Upper lobe of left lung (tissue), 6 donors: ENCODE measurements at regions not wholly inside any gene's neighbourhood (a gene's known extent, or its start where the extent isn't known, plus 50 kb on each side); places are given as distances from the start of the nearest gene placed in this dataset.

Experiments
- ATAC-seq, 2 donors: fragments of 200-7000 bp; cut with Tn5 transposase; one replicate each; pipeline ENCODE4 v1.9.1; 2022; ENCODE audit warnings: mild to moderate bottlenecking in 2 of 2, moderate library complexity in 2 of 2; ENCODE audit not compliant: low FRiP score in 2 of 2
- DNase-seq, 2 donors: peaks; one replicate each; pipeline ENCODE4 v3.0.0-alpha.2; 2019 to 2020
- H3K27ac ChIP-seq, 4 donors: fragments of 200-600 bp; sonication (generic); one replicate each; pipeline ENCODE4 v1.5.1; 2016 to 2019
- H3K27me3 ChIP-seq, 4 donors: fragments of 200-600 bp; sonication (generic); one replicate each; pipeline ENCODE4 v1.5.1; 2017 to 2019
- H3K36me3 ChIP-seq, 4 donors: fragments of 200-600 bp; sonication (generic); one replicate each; pipeline ENCODE4 v1.5.1; 2016 to 2019
- H3K4me1 ChIP-seq, 4 donors: fragments of 200-600 bp; sonication (generic); one replicate each; pipeline ENCODE4 v1.5.1; 2018 to 2019
- H3K4me3 ChIP-seq, 4 donors: fragments of 200-600 bp; sonication (generic); one replicate each; pipeline ENCODE4 v1.5.1; 2017 to 2019; ENCODE audit warnings: mild to moderate bottlenecking in 2 of 4, moderate library complexity in 1 of 4
- H3K9me3 ChIP-seq, 4 donors: fragments of 200-600 bp; sonication (generic); one replicate each; pipeline ENCODE4 v1.5.1; 2018 to 2019
- EP300 ChIP-seq, 4 donors: sonication (generic); formaldehyde crosslinking; IDR thresholded peaks; one replicate each; pipeline ENCODE4 v1.5.1; 2017; ENCODE audit warnings: antibody characterized with exemption in 4 of 4, control low read depth in 2 of 4
- POLR2A ChIP-seq, 4 donors: fragments of 450-650 bp; IDR thresholded peaks; one replicate each; pipeline ENCODE4 v1.5.1; 2016 to 2017; ENCODE audit warnings: antibody characterized with exemption in 4 of 4, mild to moderate bottlenecking in 2 of 4
- POLR2AphosphoS5 ChIP-seq, 2 donors: sonication (generic); formaldehyde crosslinking; IDR thresholded peaks; one replicate each; pipeline ENCODE4 v1.5.1; 2017; ENCODE audit warnings: antibody characterized with exemption in 2 of 2
- WGBS, 2 donors: methylation state at CpG; one replicate each; pipeline ENCODE4 v1.1.5; 2017 to 2018; 5-methylcytosine and 5-hydroxymethylcytosine counted together
- TF ChIP-seq, protein P1 (sequence below), 6 experiments: fragments of 450-650 bp in 4 of 6; fragments of 200-600 bp in 2 of 6; sonication (generic) in 2 of 6; IDR thresholded peaks; one replicate each; pipeline ENCODE4 v1.5.1; 2016 to 2019; ENCODE audit warnings: antibody characterized with exemption in 6 of 6
- donor health status: DM: no; HTN: no; CAD: no; lungs with moderate emphysema.
- donor health status: DM: no; HTN: yes; CAD: no; lungs with severe emphysema.

DNA sequence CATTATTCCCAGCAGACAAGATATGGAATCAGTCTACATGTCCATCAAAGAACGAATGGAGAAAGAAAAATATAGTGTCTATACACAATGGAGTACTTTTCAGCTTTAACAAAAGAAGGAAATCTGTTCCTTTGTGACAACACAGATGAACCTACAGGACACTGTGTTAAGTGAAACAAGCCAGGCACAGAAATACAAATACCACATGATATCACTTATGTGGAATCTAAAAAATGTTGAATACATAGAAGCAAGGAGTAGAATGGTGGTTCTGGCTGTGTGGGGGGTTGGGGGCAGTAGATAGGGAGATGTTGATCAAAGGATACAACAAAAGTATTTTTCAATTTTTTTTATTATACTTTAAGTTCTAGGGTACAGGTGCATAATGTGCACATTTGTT is 347.7 kb upstream of the MAP2 start:
- H3K4me3 ChIP-seq, result no peak overlapping the region
- ATAC-seq, result no peak
- WGBS, 2 donors, result 66 to 67% methylated on average over 1 of the region's 1 CpG
- H3K27me3 ChIP-seq, result no peaks in the 10 kb centered on the region
- no peaks in the 10 kb centered on the region for H3K36me3 ChIP-seq
- H3K9me3 ChIP-seq, result no peaks in the 10 kb centered on the region
- H3K4me1 ChIP-seq, result no peaks in the 10 kb centered on the region
- TF ChIP-seq POLR2A (IDR thresholded peaks at IDR 0.05) (no peak), POLR2AphosphoS5 (IDR thresholded peaks at IDR 0.05) (no peak), EP300 (IDR thresholded peaks at IDR 0.05) (no peak)
- TF ChIP-seq, protein P1, sequence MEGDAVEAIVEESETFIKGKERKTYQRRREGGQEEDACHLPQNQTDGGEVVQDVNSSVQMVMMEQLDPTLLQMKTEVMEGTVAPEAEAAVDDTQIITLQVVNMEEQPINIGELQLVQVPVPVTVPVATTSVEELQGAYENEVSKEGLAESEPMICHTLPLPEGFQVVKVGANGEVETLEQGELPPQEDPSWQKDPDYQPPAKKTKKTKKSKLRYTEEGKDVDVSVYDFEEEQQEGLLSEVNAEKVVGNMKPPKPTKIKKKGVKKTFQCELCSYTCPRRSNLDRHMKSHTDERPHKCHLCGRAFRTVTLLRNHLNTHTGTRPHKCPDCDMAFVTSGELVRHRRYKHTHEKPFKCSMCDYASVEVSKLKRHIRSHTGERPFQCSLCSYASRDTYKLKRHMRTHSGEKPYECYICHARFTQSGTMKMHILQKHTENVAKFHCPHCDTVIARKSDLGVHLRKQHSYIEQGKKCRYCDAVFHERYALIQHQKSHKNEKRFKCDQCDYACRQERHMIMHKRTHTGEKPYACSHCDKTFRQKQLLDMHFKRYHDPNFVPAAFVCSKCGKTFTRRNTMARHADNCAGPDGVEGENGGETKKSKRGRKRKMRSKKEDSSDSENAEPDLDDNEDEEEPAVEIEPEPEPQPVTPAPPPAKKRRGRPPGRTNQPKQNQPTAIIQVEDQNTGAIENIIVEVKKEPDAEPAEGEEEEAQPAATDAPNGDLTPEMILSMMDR (IDR thresholded peaks at IDR 0.05), result no peak
- DNase-seq, result no peak
- H3K27ac ChIP-seq, result no peak overlapping the region

DNA sequence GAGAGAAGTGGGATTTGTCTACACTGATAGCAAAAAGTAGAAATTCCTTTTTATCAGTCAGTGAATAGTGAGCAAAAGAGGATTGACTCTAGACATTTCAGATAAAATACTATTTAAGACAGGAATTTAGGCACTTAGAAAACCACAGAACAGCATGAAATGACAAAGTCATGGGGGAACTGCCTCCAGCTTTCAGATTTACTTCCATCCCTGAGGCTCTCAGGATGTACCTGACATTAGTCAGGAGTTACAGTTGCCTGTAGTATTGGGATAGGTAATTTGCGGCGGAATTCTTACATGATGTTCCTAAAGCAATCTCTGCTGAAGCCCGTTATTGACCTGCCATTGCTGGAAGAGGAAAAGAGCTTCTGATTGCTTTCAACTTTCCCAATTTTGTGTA is 337.1 kb upstream of the MAP2 start:
- H3K27me3 ChIP-seq, result no peaks in the 10 kb centered on the region
- TF ChIP-seq EP300 (IDR thresholded peaks at IDR 0.05) (no peak), POLR2A (IDR thresholded peaks at IDR 0.05) (no peak), POLR2AphosphoS5 (IDR thresholded peaks at IDR 0.05) (no peak)
- TF ChIP-seq, protein P1 (IDR thresholded peaks at IDR 0.05), result no peak
- DNase-seq (no peak), ATAC-seq (no peak)
- no peaks in the 10 kb centered on the region for H3K36me3 ChIP-seq
- no peaks in the 10 kb centered on the region for H3K9me3 ChIP-seq
- 87 to 90% methylated on average over 3 of the region's 3 CpGs for WGBS, 2 donors
- no peak overlapping the region for H3K4me3 ChIP-seq
- no peaks in the 10 kb centered on the region for H3K4me1 ChIP-seq
- H3K27ac ChIP-seq, result no peak overlapping the region

DNA sequence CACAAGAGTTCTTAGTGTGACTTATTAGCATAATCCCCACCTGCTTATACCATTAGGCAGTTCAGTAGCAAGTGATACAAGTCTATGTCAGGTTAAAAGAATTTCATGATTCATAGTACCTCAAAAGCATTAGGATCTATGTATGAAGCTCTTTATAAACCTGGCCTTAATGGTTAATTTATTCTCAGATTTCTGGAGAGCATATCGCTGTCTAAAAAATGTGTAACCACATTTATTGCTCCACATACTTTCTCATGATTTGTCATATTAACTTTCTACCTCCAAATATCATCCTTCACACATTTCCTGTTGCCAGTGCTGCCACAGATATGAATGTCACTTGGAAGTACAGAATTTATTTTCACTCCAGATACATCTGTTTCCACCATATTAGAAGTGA is 332.8 kb upstream of the MAP2 start:
- TF ChIP-seq, protein P1 (IDR thresholded peaks at IDR 0.05), result no peak
- no peak for TF ChIP-seq EP300 (IDR thresholded peaks at IDR 0.05)
- TF ChIP-seq POLR2AphosphoS5 (IDR thresholded peaks at IDR 0.05), result no peak
- no peak for TF ChIP-seq POLR2A (IDR thresholded peaks at IDR 0.05)
- 44 to 69% methylated on average over 1 of the region's 1 CpG for WGBS, 2 donors
- ATAC-seq (no peak), DNase-seq (no peak)
- Histone ChIP-seq H3K27me3 (no peaks in the 10 kb centered on the region), H3K4me3 (no peak overlapping the region), H3K27ac (no peak overlapping the region), H3K36me3 (no peaks in the 10 kb centered on the region), H3K4me1 (no peaks in the 10 kb centered on the region), H3K9me3 (no peaks in the 10 kb centered on the region)

DNA sequence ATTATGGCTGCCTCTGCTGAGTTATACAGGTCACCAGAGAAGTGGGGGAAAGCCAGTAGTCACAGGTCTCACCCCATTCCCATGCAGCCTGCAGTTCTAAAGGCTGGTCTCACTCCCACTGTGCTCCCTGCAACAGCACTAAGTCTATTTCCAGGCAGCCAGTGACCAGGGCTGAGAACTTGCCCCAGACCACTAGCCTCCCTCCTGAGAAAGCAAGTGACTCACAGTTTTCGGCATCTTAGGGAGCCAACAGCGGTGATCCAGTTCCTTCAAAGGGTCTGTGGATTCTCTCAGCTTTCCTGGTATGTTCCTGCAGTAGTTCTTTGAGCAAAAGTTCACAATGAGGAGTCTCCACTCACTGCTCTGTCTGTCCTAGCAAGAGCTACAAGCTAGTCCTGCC is 329.6 kb upstream of the MAP2 start:
- DNase-seq (no peak), ATAC-seq (no peak)
- 95 to 96% methylated on average over 2 of the region's 2 CpGs for WGBS, 2 donors
- no peak overlapping the region for H3K27ac ChIP-seq
- H3K4me1 ChIP-seq, result no peaks in the 10 kb centered on the region
- no peaks in the 10 kb centered on the region for H3K36me3 ChIP-seq
- H3K27me3 ChIP-seq, result no peaks in the 10 kb centered on the region
- H3K9me3 ChIP-seq, result no peaks in the 10 kb centered on the region
- H3K4me3 ChIP-seq, result no peak overlapping the region
- TF ChIP-seq POLR2A (IDR thresholded peaks at IDR 0.05), result no peak
- TF ChIP-seq POLR2AphosphoS5 (IDR thresholded peaks at IDR 0.05), result no peak
- no peak for TF ChIP-seq EP300 (IDR thresholded peaks at IDR 0.05)
- TF ChIP-seq, protein P1 (IDR thresholded peaks at IDR 0.05), result no peak

DNA sequence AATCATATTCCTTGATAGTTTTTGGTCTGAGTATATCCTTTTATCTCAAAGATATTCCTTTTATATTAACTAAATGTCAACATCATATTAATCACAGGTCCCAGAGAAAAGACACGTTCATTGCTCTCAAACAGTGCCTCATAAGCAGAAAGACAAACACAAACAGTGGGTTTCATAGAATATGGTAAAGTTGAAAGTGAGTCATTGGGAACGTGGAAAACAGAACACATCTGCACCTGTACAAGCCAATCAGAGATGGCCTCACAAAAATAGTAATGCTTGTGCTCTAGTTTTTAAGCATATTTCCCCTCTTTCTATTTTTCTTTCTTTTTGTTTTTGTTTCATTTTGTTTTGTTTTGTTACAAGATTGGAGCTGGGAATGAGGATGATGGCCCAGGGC is 328.4 kb upstream of the MAP2 start:
- Histone ChIP-seq H3K9me3 (no peaks in the 10 kb centered on the region), H3K4me1 (no peaks in the 10 kb centered on the region), H3K4me3 (no peak overlapping the region), H3K27me3 (no peaks in the 10 kb centered on the region), H3K36me3 (no peaks in the 10 kb centered on the region), H3K27ac (no peak overlapping the region)
- DNase-seq, result no peak
- TF ChIP-seq POLR2A (IDR thresholded peaks at IDR 0.05) (no peak), POLR2AphosphoS5 (IDR thresholded peaks at IDR 0.05) (no peak), EP300 (IDR thresholded peaks at IDR 0.05) (no peak)
- TF ChIP-seq, protein P1 (IDR thresholded peaks at IDR 0.05), result no peak
- no peak for ATAC-seq
- WGBS, 2 donors, result 61 to 64% methylated on average over 2 of the region's 2 CpGs
